Pons (tissue), 1 donor: ENCODE measurements at regions not wholly inside any gene's neighbourhood (a gene's known extent, or its start where the extent isn't known, plus 50 kb on each side); places are given as distances from the start of the nearest gene placed in this dataset.
"Not testable (repeated sequence)": the region's sequence is repeated elsewhere in the genome, so short reads cannot be mapped to it uniquely, and the experiment has no call there.

ENCODE experiments used
- DNase-seq: peaks from one replicate; pipeline ENCODE4 v3.0.0-alpha.2; 2016; ENCODE audit warnings: low spot score

DNA sequence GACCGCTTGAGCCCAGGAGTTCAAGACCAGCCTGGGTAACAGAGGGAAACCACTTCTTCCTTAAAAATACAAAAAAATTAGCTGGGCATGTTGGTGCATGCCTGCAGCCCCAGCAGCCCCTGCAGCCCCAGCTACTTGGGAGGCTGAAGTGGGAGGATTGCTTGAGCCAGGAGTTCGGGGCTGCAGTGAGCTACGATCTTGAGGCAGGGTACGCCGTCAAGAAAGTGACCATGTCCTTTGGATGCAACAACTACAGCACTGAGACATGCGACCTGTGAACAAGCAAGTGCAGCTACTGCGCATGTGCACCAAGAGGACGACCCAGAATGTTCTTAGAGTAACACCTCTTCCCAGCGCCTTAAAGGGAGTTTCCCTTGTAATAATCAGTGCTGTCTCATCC is 66.6 kb upstream of the ZNF479 start:
- DNase-seq, result no peak

DNA sequence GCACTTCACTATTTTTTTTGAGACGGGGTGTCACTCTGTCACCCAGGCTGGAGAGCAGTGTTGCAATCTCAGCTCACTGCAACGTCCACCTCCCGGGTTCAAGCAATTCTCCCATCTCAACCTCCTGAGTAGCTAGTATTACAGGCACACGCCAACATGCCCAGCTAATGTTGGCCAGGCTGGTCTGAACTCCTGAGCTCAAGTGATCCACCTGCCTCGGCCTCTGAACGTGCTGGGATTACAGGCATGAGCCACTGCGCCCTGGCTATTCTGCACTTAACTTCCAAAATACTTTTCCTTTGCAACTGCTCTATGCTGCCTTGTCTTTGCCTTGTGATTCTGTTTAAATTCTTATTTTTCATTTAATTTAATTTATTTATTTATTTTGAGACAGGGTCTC is 67.0 kb upstream of the ZNF479 start:
- DNase-seq, result no peak

DNA sequence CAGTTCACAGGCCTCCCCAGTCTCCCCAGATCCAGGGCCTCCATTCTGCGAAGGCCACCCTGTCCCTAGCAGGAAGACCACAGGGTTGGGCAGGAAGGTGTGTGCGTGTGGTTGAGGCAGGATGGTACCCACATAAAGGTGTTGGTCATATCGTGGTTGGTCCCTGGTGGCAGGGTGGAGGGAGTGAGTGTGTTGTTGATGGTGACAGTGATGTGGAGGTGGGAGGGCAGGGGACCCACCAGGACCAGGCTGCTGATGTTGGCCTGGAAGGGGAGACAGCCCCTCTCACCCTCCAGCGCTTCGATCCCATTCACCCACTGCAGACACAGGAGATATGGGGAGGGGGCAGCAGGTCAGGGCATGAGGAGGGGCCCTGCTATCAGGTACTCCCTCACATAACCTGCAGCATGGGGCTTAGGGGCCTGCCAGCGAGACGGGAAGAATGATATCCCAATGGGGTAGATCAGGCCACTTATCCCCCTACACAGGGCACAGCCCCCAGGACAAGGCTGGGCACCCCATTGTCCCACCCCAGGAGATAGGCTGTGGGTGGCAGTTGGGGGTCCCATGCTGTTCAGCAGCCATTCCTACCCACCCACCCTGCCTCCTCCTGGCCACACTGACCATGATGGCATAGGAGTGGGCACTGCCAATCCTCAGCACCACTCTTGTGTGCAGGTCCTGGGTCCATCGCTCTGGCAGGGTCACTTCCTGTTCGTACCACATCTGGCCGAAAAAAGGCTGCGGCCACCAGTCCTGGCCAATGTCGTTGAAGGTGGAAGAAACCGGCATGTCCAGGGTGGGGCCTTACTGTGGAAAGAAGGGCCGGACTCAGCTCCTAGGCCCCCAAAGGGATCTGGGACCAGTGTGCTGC is 69.0 kb upstream of the ZNF479 start:
- DNase-seq, result no peak

DNA sequence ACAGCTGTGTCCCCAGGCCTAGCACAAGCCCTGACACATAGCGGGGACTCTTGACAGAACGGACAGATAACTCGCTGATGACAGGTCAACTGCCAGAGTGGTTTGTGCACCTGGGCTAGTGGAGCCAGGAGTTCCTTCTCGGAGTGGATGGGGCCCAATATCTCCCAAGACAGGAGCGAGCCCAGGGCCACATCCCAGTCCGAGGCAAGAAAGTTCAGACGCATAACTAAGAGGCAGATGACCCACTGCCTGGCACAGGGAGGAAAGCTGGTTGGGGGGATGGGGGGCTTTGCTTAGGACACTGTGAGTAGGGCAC is 69.6 kb upstream of the ZNF479 start:
- no peak for DNase-seq

DNA sequence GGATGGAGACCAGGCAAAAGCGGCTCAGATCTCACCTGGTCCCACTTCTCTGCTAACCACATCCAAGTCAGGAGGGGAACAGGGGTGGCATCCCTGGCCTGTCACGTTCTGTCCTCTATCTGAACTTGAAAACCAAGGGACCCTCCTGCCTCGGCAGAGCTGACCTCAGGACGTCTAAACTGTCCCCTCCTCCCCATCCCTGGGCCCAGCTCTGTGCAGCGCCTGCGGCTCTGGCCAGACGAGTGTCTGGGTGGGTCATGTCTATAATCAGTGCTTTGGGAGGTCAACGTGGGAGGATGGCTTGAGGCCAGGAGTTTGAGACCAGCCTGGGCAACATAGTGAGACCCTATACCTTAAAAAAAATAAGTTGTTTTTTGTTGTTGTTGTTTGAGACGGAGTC is 70.0 kb upstream of the ZNF479 start:
- no peak for DNase-seq

DNA sequence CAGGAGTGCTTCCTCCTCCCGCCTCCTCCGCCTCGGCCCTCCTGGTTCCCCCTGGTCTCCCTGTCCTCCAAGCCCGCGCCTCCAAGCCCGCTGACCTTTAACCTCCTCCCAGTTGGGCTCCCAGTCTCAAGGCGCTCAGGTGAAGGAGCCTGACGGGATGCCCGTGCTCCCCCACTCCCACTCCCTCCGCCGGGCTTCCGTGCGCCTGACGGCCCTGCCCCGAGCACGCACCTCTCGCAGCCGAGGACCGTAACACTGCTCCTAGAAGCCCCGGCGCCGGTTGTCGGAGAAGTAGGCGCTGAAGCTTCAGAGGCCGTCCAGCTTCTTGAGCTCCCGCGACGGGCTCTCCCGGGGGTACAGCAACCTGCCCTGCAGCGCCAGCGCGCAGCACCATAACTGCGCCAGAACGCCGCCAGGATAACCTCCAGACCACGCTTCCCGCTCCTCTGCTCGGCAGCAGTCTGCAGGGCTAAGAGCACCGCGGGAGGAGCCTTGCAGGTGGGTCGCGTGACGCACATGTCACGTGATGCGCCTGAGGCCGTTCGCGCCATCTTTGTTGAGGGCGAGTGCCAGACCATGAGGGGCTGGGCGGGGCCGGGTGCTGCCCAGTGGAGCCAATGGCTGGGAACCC is 71.0 kb upstream of the ZNF479 start:
- no peak for DNase-seq

DNA sequence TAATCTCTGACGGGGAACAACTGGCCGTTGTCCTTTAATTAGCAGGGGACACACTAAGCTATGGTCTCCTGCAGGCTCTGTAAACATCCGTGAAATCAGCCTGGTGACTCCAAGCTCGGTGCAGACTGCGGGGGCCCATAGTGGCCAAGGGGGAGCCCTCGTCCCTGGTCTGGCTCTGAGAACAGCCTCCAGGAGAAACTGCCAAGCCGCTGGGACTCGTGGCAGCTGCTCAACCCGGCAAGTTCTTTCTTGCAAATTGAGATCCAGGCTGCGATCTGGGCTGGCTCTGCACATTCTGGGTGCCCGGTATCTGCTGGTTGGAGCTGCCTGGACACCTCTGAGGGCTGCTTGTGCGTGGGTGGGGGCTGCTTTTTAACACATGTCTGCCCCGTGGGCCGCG is 71.6 kb upstream of the ZNF479 start:
- peak; percentile 42 for DNase-seq

DNA sequence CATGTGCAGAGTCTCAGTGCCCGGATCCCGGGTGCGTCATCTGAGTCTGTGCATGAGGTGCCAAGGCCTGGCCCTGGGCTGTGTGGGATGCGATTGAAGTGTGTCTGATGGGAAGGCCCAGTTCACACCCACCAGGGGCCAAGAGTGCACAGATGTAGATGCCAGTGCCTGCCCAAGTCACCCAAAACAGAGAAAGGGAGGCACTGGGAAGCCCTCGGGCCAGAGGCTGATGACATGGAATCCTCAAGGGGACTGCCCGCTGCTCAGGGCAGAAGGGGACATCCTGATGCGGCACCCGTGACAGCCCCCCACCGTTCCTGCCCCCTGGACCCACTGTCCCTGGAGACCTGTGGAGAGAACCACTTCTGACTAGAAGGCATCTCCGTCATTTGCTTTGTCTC is 72.2 kb upstream of the ZNF479 start:
- no peak for DNase-seq

DNA sequence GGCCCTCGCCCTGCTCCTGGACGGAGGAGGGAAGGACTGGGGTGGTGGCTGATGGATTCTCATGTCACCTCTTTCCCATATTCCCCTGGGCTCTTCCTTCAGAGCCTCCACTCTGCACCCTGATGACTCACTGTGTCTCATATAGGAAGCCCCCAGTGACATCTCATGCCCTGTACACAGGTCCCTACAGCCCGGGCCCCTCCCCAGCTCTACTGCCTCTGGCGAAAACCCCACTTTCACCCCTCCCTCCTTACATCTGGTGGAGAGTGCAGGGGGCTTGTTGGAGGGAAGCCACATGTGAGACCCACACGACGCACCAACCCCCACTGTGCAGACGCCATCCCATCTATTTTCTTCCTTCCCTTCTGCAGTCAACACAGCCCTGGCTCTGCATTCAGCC is 72.8 kb upstream of the ZNF479 start:
- DNase-seq, result no peak

DNA sequence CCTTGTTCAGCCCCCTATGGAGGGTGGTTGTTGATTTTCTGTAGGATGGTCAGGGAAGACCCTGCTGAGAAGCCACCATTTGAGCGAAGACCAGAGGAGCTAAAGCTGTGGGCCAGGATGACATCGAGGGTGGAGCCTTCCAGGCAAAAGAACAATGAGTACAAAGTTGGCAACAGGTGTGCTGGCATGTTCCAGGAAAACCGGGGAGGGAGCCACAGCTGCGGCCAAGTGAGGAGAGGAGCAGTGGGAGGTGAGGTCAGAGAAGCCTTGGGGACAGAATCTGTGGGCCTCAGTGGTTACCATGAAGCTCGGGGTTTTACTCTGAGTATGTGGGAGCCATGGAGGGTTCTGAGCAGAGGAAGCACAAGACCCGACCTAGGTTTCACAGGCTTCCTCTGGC is 75.6 kb upstream of the ZNF479 start:
- no peak for DNase-seq

DNA sequence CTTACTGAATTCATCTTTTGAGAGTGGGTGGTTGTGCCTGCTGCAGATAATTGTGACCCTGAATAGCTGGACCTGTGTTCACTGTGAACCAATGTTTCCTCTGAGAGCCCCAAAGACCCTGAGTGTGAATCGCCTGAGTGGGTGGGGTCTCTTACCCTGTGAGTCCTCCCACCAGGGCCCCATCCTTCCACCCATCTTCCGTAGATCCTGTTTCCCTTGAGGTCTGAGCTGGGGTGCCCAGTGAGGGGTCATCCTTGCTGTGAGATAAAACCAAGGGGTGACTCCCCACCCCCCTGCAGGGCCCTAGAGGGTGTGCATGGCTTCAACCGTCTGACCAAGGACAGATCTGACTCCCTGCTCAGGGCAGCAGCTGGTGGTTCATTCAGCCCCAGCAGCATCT is 78.0 kb upstream of the ZNF479 start:
- DNase-seq, result no peak

DNA sequence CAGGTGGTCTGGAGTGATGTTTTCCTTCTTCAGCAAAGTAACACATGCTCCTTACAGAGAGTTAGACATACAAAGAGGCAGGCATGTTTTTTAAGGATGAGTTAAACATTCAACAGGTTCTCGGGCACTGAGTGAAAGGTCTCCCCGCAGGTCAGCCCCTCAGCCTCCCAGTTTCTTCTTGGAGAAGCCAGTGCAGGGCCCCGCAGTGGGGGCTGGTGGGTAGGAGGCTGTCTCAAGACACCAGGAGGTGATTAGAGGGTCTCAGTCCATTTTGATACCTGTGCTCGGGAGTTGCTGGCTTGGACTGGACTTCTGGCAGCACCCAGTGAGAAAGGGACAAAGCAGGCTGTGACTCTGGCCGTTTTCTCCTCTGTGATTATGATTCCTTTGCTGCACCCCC is 78.6 kb upstream of the ZNF479 start:
- DNase-seq, result no peak

DNA sequence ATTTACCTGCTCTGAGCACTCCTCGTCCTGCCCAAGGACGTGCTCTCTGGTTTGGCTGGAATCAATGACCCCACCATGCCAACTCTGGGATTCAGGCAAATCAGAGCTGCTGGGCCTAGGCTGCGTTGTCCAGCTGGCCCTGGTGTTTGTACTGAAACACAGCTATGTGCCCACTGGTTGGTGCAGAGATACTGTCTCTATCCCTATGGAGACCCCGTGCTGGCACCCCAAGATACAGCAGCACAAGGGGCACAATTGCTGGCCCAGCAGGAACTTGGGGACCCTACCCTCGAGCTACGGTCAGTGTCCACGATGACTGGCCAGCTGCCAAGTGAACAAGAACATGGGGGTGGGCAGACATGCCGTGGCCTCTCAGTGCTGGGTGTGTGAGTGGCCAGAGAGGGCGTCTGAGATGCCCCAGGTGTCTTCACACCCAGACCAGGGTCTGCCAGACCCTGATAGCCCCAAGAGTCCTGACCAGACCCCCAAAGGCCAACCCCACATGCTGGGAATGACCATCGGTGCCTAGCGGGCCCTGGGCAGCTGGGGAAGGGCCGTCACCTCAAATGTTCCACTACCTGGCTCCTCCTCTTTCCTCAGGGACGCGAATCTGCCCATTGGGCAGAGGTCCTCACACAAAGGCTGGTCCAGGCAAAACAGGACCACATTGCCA is 79.3 kb upstream of the ZNF479 start:
- DNase-seq, result no peak

DNA sequence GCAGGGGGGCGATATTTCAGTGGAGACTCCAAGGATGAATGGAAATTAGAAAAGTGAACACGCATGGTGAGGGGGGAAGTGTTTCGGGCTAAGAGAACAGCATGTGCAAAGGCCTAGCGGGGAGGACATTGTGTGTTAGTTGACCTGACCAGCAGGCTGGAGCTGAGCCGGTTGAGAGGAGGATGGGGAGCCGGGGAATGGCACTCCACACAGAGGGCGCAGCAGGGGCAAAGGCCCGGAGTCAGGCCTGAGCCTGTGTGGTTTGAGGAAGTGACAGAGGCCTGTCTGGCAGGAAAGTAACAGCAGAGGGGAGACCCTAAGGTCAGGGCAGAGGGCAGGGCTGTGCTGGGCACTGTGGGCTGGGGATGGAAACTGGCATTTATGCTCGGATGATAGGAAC is 83.2 kb upstream of the ZNF479 start:
- no peak for DNase-seq

DNA sequence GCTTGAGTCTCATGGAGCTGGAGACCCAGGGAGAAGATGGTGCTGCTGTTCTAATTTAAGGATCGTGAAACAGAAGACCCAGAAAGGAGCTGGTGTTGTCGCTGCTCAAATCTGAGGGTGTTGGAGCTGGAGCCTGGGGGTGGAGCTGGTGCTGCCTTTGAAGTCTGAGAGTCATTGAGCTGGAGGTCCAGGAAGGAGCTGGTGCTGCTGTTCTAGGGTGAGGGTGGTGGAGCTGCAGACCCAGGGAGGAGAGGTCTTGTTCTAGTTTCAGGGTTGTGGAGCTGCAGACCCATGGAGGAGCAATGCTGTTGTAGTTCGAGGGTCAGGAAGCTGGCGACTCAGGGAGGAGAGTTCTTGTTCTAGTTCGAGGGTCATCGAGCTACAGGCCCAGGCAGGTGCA is 84.1 kb upstream of the ZNF479 start:
- DNase-seq, result no peak

DNA sequence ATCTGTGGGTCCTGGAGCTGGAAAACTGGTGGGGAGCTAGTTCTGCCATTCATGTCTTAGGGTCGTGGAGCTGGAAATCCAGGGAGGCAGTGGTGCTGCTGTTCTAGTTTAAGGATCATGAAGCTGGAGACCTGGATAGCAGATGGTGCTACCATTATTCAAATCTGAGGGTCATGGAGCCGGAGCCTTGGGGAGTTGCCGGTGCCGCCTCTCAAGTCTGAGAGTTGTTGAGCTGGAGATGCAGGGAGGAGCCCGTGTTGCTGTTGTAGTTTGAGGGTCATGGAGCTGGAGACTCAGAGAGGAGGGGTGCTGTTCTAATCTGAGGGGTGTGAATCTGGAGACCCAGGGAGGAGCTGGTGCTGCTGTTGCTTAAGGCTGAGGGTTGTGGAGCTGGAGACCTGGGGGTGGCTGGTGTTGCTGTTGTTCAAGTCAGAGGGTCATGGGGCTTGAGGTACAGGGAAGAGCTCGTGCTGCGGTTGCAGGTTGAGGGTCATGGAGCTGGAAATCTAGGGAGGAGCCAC is 86.0 kb upstream of the ZNF479 start:
- no peak for DNase-seq

DNA sequence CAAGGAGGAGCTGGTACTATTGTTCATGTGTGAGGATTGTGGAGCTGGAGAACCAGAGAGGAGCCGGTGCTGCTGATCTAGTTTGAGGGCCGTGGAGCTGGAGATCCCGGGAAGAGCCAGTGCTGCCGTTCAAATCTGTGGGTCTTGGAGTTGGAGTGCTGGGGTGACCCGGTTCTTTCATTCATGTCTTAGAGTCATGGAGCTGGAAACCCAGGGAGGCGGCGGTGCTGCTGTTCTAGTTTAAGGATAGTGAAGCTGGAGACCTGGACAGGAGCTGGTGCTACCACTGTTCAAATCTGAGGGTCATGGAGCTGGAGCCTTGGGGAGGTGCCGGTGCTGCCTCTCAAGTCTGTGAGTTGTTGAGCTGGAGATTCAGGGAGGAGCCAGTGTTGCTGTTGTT is 88.5 kb upstream of the ZNF479 start:
- DNase-seq, result no peak

DNA sequence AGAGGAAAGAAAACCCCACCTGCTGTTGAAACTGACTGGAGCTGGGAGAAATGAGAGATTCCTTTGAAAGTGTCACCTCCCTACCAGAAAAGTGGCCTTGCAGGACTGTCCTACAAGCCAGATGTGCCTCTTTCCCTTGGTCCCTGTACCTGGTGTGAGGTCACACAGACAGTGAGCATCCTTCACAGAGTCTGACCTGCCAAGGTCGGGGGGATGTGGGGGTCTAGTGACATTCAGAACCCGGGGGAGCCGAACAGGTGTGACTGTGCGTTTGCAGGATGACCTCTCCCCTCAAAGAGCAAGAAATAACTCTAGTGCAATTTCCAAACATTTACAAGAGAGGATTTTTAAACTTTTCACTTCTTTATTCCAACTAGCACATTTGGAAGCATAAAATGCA is 93.4 kb upstream of the ZNF479 start:
- no peak for DNase-seq

DNA sequence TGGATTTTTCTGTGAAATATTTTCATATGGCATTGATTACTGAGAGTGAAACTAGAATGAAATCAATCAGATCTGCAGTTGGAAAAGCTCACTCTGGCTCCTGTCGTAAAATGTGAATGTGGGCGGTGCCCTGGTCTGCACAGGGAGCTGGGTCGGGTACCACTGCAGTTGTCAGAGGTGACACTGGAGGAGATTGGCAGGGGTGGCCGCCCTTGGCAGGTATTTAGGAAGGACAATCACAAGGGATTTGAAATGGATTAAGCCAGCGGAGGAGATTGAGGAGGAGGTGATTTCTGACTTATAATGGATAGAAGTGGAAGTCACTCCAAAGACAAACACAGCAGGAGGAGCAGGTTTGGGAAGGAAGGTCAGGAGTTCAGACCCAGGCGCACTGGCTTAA is 109.0 kb upstream of the ZNF479 start:
- not testable (repeated sequence) for DNase-seq

DNA sequence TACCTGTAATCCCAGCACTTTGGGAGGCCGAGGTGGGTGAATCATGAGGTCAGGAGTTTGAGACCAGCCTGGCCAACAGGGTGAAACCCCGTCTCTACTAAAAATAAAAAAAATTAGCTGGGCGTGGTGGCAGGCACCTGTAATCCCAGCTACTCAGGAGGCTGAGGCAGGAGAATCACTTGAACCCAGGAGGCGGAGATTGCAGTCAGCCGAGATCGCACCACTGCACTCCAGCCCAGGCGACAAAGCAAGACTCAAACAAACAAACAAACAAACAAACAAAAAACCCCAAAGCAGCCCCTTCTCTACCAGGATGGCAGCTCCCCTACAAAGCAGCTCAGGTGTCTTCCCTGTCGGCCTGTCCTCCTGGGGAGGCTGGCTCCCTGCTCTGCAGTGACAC is 111.3 kb upstream of the ZNF479 start:
- not testable (repeated sequence) for DNase-seq

DNA sequence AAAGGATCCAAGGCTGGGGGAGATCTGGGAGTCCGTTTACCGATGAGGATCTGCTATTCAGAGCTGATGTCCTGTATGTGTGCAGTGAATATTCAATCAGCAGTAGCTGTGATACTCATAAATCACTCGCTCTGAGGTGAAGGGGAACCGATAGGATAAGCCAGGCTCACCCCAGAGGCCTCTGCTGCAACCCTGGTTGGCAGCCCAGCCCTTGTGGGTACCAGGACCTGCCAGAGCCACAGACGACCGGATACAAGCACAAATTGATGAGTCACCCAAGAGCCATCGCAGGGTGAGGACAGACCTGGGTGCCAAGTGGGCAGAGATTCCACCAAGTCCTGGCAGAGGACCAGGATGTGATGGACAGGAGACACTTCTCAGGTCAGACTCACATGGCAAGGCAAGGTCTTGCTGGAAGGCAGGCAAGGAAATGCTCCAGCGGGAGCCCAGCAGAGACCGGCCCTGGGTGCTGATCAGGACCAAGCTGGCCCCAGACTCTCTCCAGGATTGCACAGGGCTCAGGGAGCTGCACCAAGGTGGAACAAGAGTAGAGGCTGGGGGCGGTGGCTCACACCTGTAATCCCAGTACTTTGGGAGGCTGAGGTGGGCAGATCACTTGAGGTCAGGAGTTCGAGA is 112.2 kb upstream of the ZNF479 start:
- not testable (repeated sequence) for DNase-seq

DNA sequence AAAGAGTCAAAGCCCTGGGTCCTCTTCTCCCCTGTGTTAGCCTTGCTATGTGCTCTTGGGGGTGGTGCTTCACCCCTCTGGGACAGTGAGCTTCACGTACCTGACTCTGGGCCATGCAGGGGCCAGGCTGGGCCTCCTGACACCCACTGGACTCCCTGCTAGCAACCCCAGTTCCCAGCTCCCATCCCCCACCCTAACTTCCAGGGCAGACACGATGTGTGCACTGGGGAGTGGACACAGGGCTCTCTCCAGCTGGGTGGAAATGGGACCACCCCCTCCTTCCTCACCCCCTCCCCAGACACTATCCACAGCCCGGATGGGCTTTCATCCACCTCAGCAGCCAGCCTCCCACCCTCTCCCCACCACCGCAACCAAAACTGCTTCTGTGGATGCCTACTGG is 113.0 kb upstream of the ZNF479 start:
- DNase-seq, result no peak

DNA sequence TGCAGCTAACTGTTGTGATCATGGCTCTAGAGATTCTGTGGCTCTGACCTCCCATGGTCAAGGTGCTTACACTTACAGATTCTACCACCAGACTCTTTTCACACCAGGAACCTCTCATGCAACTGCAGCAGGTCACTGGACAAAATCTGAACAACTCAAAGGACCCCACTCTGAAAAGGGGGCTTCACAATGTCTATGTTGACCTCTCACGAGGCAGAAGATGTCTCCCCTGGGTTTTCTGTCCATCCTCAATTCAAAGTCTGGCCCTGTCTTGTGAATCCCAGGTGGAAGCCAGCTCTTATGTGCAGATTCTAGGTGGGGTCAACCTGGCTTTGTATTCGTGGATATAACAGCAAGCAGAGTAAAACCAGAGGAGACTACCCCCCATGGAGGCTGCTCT is 118.6 kb upstream of the ZNF479 start:
- no peak for DNase-seq
